GM12874 (cell line): ENCODE measurements at regions not wholly inside any gene's neighbourhood (a gene's known extent, or its start where the extent isn't known, plus 50 kb on each side); places are given as distances from the start of the nearest gene placed in this dataset.

Source experiments
- CTCF ChIP-seq: IDR thresholded peaks from 2 replicates; pipeline ENCODE4 v1.5.1; 2011; ENCODE audit warnings: low read depth, mild to moderate bottlenecking, control low read depth, low read length, moderate library complexity; ENCODE audit not compliant: insufficient read depth

GRCh38 chr9:78934880-78935279 lies 636.9 kb upstream of the TLE4 start:
- no peak for TF ChIP-seq CTCF

- TF ChIP-seq CTCF = no peak
Observed at GRCh38 chr9:78938821-78939220, 632.9 kb upstream of the TLE4 start.

GRCh38 chr9:78939311-78940065 lies 632.3 kb upstream of the TLE4 start:
- no peak for TF ChIP-seq CTCF

GRCh38 chr9:78940121-78940855 lies 631.5 kb upstream of the TLE4 start:
- no peak for TF ChIP-seq CTCF

- no peak for TF ChIP-seq CTCF
Observed at GRCh38 chr9:78954286-78954685, 617.5 kb upstream of the TLE4 start.

GRCh38 chr9:78958892-78959291 lies 612.9 kb upstream of the TLE4 start:
- TF ChIP-seq CTCF = 0 out of 2 replicates have a peak, but pooled peaks have one; percentile 1

- TF ChIP-seq CTCF = no peak
Observed at GRCh38 chr9:78962156-78962555, 609.6 kb upstream of the TLE4 start.
